HUES6 (cell line): ENCODE measurements at regions not wholly inside any gene's neighbourhood (a gene's known extent, or its start where the extent isn't known, plus 50 kb on each side); places are given as distances from the start of the nearest gene placed in this dataset.
"Not testable (repeated sequence)": the region's sequence is repeated elsewhere in the genome, so short reads cannot be mapped to it uniquely, and the experiment has no call there.

Experiments used
- H3K27ac ChIP-seq: 2 replicates; pipeline ENCODE4 v1.7.0; 2013; ENCODE audit warnings: low read depth, mild to moderate bottlenecking, low read length, inconsistent platforms
- H3K27me3 ChIP-seq: 2 replicates; pipeline ENCODE4 v1.6.1; 2013; ENCODE audit warnings: low read length; ENCODE audit not compliant: control insufficient read depth, insufficient read depth
- H3K36me3 ChIP-seq: 2 replicates; pipeline ENCODE4 v1.6.1; 2013; ENCODE audit warnings: low read length; ENCODE audit not compliant: control insufficient read depth, insufficient read depth
- H3K4me1 ChIP-seq: 2 replicates; pipeline ENCODE4 v1.6.1; 2013; ENCODE audit warnings: low read length; ENCODE audit not compliant: control insufficient read depth, insufficient read depth
- H3K4me3 ChIP-seq: 2 replicates; pipeline ENCODE4 v1.5.1; 2013; ENCODE audit warnings: low read depth, low read length
- H3K9ac ChIP-seq: one replicate; pipeline ENCODE4 v1.6.1; 2013; ENCODE audit warnings: mild to moderate bottlenecking, low read length
- H3K9me3 ChIP-seq: 2 replicates; pipeline ENCODE4 v1.6.1; 2013; ENCODE audit warnings: low read depth, low read length; ENCODE audit not compliant: control insufficient read depth, insufficient read depth

GRCh38 chr7:130845581-130846085, 111.6 kb upstream of the KLF14 start:
- H3K4me1 ChIP-seq = no peaks in the 10 kb centered on the region
- no peaks in the 10 kb centered on the region for H3K9me3 ChIP-seq
- H3K27me3 ChIP-seq = no peaks in the 10 kb centered on the region
- H3K9ac ChIP-seq = no peak overlapping the region
- H3K36me3 ChIP-seq = no peaks in the 10 kb centered on the region
- no peak overlapping the region for H3K4me3 ChIP-seq
- H3K27ac ChIP-seq = no peak overlapping the region

- Histone ChIP-seq H3K9ac (no peak overlapping the region), H3K27ac (no peak overlapping the region), H3K4me3 (no peak overlapping the region), H3K9me3 (no peaks in the 10 kb centered on the region), H3K4me1 (no peaks in the 10 kb centered on the region), H3K27me3 (no peaks in the 10 kb centered on the region), H3K36me3 (no peaks in the 10 kb centered on the region)
These were observed 115.6 kb upstream of the KLF14 start for GRCh38 chr7:130849604-130850003.

- Histone ChIP-seq H3K4me1 (no peaks in the 10 kb centered on the region), H3K27me3 (no peaks in the 10 kb centered on the region), H3K4me3 (no peak overlapping the region), H3K27ac (no peak overlapping the region), H3K36me3 (no peaks in the 10 kb centered on the region), H3K9ac (no peak overlapping the region), H3K9me3 (0 out of 2 replicates have a peak, but pooled peaks cover 4% of the 10 kb centered on the region)
These were observed 116.9 kb upstream of the KLF14 start for GRCh38 chr7:130850956-130851355.

- Histone ChIP-seq H3K27me3 (no peaks in the 10 kb centered on the region), H3K9ac (no peak overlapping the region), H3K9me3 (peaks cover 10% of the 10 kb centered on the region), H3K4me3 (no peak overlapping the region), H3K27ac (no peak overlapping the region), H3K4me1 (no peaks in the 10 kb centered on the region), H3K36me3 (no peaks in the 10 kb centered on the region; the same call in 1 of the 2 replicates)
These were observed 118.9 kb upstream of the KLF14 start for GRCh38 chr7:130852867-130853266.

GRCh38 chr7:130853503-130854279, 119.7 kb upstream of the KLF14 start:
- Histone ChIP-seq H3K27ac (no peak overlapping the region), H3K36me3 (no peaks in the 10 kb centered on the region; the same call in 1 of the 2 replicates), H3K4me3 (no peak overlapping the region)

GRCh38 chr7:130854481-130854880, 120.5 kb upstream of the KLF14 start:
- no peak overlapping the region for H3K9ac ChIP-seq
- no peak overlapping the region for H3K4me3 ChIP-seq
- no peaks in the 10 kb centered on the region; the same call in 1 of the 2 replicates for H3K36me3 ChIP-seq
- H3K27me3 ChIP-seq = no peaks in the 10 kb centered on the region
- peaks cover 13% of the 10 kb centered on the region for H3K9me3 ChIP-seq
- H3K4me1 ChIP-seq = no peaks in the 10 kb centered on the region
- no peak overlapping the region for H3K27ac ChIP-seq

More at GRCh38 chr7:130853503-130854279, 119.7 kb upstream of the KLF14 start:
- Histone ChIP-seq H3K9me3 (peaks cover 13% of the 10 kb centered on the region), H3K9ac (no peak overlapping the region), H3K4me1 (no peaks in the 10 kb centered on the region), H3K27me3 (no peaks in the 10 kb centered on the region)

GRCh38 chr7:130856866-130857265, 122.9 kb upstream of the KLF14 start:
- Histone ChIP-seq H3K4me3 (no peak overlapping the region), H3K27ac (no peak overlapping the region), H3K4me1 (no peaks in the 10 kb centered on the region), H3K27me3 (no peaks in the 10 kb centered on the region), H3K36me3 (no peaks in the 10 kb centered on the region; the same call in 1 of the 2 replicates), H3K9me3 (peaks cover 26% of the 10 kb centered on the region), H3K9ac (no peak overlapping the region)

- H3K27ac ChIP-seq, H3K27me3 ChIP-seq, H3K36me3 ChIP-seq, H3K4me1 ChIP-seq, H3K4me3 ChIP-seq, H3K9ac ChIP-seq: not testable (repeated sequence)
- peaks cover 22% of the 10 kb centered on the region for H3K9me3 ChIP-seq
These were observed 126.8 kb upstream of the KLF14 start for GRCh38 chr7:130860832-130861231.

- no peaks in the 10 kb centered on the region for H3K4me1 ChIP-seq
- no peak overlapping the region for H3K4me3 ChIP-seq
- no peaks in the 10 kb centered on the region for H3K27me3 ChIP-seq
- H3K27ac ChIP-seq = no peak overlapping the region
- no peaks in the 10 kb centered on the region for H3K36me3 ChIP-seq
- no peak overlapping the region for H3K9ac ChIP-seq
- H3K9me3 ChIP-seq = peaks cover 7% of the 10 kb centered on the region
These were observed 131.6 kb upstream of the KLF14 start for GRCh38 chr7:130865408-130866236.

GRCh38 chr7:130867039-130867438, 133.0 kb upstream of the KLF14 start:
- Histone ChIP-seq H3K9ac (no peak overlapping the region), H3K9me3 (no peaks in the 10 kb centered on the region; the same call in 1 of the 2 replicates), H3K36me3 (no peaks in the 10 kb centered on the region), H3K4me3 (no peak overlapping the region), H3K4me1 (no peaks in the 10 kb centered on the region), H3K27me3 (no peaks in the 10 kb centered on the region), H3K27ac (no peak overlapping the region)
